T-helper 17 cell (primary cell): ENCODE measurements at regions not wholly inside any gene's neighbourhood (a gene's known extent, or its start where the extent isn't known, plus 50 kb on each side); places are given as distances from the start of the nearest gene placed in this dataset.
"Not testable (repeated sequence)": the region's sequence is repeated elsewhere in the genome, so short reads cannot be mapped to it uniquely, and the experiment has no call there.

Experiments
- ATAC-seq: fragments of 150-1000 bp; cut with Tn5 transposase; 2 replicates; pipeline ENCODE4 v1.10.0; 2021; ENCODE audit warnings: mild to moderate bottlenecking, moderate library complexity
- DNase-seq, 3 donors: peaks; one replicate each; pipeline versions ENCODE4 v3.0.0 to v3.0.0-alpha.2; 2020 to 2021
- H3K9me3 ChIP-seq: one replicate; pipeline ENCODE4 v1.7.0; 2013; ENCODE audit warnings: low read length, mild to moderate bottlenecking; ENCODE audit not compliant: control insufficient read depth, poor library complexity, severe bottlenecking
- H3K27ac Mint-ChIP-seq: one replicate; pipeline ENCODE4 v1.8.0; 2022; ENCODE audit warnings: mild to moderate bottlenecking, moderate library complexity, mixed read lengths
- H3K27me3 Mint-ChIP-seq: one replicate; pipeline ENCODE4 v1.8.0; 2022; ENCODE audit warnings: mixed read lengths
- H3K36me3 Mint-ChIP-seq: one replicate; pipeline ENCODE4 v1.8.0; 2022; ENCODE audit warnings: low read depth, mixed read lengths
- H3K4me1 Mint-ChIP-seq: one replicate; pipeline ENCODE4 v1.8.0; 2022; ENCODE audit warnings: mild to moderate bottlenecking, mixed read lengths
- H3K4me3 Mint-ChIP-seq: one replicate; pipeline ENCODE4 v1.8.0; 2022; ENCODE audit warnings: mild to moderate bottlenecking, moderate library complexity, mixed read lengths

DNA sequence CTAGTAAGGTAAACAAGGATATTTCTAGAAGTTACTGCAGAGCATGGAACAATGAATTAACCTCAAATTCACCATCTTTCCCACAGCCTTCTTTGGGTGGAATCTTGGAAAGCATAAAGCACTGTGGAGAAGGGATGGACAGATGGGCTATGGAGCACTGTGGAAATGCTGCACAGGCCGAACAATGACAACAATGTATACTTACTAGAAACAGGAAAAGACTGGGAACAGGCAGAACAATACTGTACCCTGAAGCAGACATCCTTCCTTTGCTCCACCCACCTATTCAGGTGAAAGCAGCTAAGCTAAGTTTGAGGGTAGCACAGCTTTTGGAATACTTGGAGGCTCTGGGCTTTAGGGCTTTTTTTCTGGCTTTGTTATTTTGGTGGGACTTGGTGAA, 250.6 kb upstream of the KLF8 start:
- ATAC-seq (no peak), DNase-seq (no peak)
- no peaks in the 10 kb centered on the region for H3K9me3 ChIP-seq
- Mint-ChIP-seq H3K36me3 (no peaks in the 10 kb centered on the region), H3K4me1 (no peaks in the 10 kb centered on the region), H3K4me3 (no peak overlapping the region), H3K27ac (no peak overlapping the region), H3K27me3 (no peaks in the 10 kb centered on the region)

DNA sequence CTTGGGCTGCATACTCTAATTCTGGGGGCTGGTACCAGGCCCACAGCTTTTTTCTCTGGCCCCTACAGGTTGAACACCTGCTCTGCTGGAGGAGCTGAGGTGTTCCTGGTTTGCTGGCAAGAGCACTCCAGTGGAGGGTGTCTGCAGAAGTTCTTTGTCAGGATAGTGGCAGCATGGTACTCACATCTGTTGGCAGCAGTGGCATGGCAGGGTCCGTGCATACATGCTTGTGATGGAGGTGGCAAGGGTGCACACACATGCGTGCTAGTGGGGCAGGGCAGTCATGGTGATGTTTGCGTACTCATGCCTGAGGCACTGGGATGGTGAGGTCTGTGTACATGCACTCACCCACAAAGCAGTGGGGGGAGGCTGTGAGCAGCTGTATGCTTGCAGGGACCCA, 235.5 kb upstream of the KLF8 start:
- ATAC-seq (no peak), DNase-seq (no peak)
- Mint-ChIP-seq H3K27ac (no peak overlapping the region), H3K27me3 (no peaks in the 10 kb centered on the region), H3K4me3 (no peak overlapping the region), H3K4me1 (peaks cover 2% of the 10 kb centered on the region), H3K36me3 (no peaks in the 10 kb centered on the region)
- peaks cover 5% of the 10 kb centered on the region for H3K9me3 ChIP-seq

DNA sequence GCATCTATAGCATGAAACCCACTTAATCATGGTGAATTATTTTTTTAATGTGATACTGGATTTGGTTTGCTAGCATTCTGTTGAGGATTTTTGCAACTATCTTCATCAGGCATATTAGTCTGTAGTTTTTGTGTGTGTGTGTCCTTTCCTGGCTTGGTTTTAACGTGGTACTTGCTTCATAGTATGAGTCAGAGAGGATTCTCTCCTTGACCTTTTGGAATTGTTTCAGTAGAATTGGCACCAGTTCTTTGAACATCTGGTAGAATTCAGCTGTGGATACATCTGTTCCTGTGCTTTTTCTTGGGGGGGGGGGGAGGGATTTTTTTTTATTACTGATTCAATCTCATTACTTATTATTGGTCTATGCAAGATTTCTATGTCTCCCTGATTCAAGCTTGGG, 232.0 kb upstream of the KLF8 start:
- H3K36me3 Mint-ChIP-seq, result peaks cover 3% of the 10 kb centered on the region
- ATAC-seq (no peak), DNase-seq (no peak)
- H3K4me3 Mint-ChIP-seq, result no peak overlapping the region
- no peaks in the 10 kb centered on the region for H3K27me3 Mint-ChIP-seq
- H3K4me1 Mint-ChIP-seq, result peaks cover 2% of the 10 kb centered on the region
- H3K27ac Mint-ChIP-seq, result no peak overlapping the region
- peaks cover 5% of the 10 kb centered on the region for H3K9me3 ChIP-seq

DNA sequence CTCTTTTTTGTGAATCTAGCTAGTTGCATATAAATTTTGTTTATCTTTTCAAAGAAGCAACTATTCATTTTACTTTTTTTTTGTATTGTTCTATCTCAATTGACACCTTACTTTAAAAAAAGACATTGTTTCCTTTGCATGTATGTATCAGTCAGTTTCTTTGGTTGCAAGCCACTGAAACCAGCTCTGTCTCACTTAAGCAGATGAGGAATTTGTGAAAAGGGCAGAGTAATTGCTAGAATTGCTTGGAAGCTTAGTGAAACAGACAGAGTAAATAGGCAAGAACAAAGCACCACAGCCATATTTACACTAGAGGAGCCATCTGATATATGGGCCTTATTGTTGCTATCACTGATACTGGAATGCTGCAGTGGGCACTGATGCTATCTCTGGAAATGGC, 231.4 kb upstream of the KLF8 start:
- H3K27me3 Mint-ChIP-seq, result no peaks in the 10 kb centered on the region
- H3K27ac Mint-ChIP-seq, result no peak overlapping the region
- peaks cover 3% of the 10 kb centered on the region for H3K36me3 Mint-ChIP-seq
- peaks cover 2% of the 10 kb centered on the region for H3K4me1 Mint-ChIP-seq
- no peak for ATAC-seq
- peaks cover 5% of the 10 kb centered on the region for H3K9me3 ChIP-seq
- no peak for DNase-seq
- H3K4me3 Mint-ChIP-seq, result no peak overlapping the region

DNA sequence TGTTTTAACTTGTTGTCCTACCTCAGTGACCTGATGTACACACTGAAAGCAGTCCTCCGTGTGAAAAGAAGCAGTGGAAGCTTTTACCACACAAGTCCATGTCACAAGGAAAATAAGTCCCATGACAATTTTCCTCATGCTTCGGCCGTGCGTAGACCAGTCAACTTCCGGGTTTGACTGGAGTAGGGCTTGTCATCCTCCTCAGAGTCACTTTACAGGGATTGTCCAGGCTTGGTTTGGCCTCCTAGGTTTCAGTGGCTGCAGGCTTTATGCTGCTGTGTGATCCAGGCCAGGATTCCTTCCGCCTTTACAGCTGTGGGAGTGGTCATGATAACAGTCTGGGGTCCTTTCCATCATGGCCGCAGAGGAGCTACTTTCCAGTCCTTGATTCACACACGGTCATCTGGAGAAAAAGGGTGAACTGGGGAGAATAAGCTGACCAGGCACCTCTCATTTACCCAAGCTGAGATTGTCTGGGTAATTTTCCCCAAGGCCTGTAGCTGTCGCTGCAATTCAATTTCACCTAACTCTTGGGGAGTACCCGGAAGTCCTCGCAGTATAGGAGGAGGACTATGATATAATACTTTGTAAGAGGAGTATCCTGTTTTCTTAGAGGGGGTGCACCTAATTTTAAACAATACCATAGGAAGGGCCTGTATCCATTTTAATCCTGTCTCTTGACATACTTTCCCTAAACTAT, 206.1 kb upstream of the KLF8 start:
- H3K27ac Mint-ChIP-seq, result no peak overlapping the region
- ATAC-seq (no peak), DNase-seq (no peak)
- no peak overlapping the region for H3K4me3 Mint-ChIP-seq
- no peaks in the 10 kb centered on the region for H3K4me1 Mint-ChIP-seq
- H3K9me3 ChIP-seq, result no peaks in the 10 kb centered on the region
- no peaks in the 10 kb centered on the region for H3K36me3 Mint-ChIP-seq
- no peaks in the 10 kb centered on the region for H3K27me3 Mint-ChIP-seq

DNA sequence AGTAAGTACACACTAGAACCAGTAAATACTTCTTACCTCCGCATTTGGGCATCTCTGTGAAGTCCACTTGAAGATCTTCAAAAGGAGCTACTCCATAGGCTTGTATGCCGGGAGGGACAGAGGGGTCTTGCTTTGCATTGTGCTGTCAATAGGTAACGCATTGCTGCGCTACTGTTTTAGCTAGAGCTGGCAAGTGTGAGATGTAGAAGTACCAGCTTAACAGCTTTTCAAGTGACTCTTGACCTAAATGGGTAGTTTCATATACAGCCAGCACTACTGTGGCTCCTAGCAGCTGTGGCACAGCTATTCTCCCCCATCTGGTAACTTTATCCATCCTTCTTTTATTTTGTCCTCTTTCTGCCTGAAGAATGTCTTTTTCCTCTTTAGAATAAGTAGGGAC, 205.3 kb upstream of the KLF8 start:
- Mint-ChIP-seq H3K27ac (no peak overlapping the region), H3K36me3 (no peaks in the 10 kb centered on the region), H3K27me3 (no peaks in the 10 kb centered on the region), H3K4me1 (no peaks in the 10 kb centered on the region), H3K4me3 (no peak overlapping the region)
- DNase-seq, result no peak
- no peak for ATAC-seq
- H3K9me3 ChIP-seq, result no peaks in the 10 kb centered on the region

DNA sequence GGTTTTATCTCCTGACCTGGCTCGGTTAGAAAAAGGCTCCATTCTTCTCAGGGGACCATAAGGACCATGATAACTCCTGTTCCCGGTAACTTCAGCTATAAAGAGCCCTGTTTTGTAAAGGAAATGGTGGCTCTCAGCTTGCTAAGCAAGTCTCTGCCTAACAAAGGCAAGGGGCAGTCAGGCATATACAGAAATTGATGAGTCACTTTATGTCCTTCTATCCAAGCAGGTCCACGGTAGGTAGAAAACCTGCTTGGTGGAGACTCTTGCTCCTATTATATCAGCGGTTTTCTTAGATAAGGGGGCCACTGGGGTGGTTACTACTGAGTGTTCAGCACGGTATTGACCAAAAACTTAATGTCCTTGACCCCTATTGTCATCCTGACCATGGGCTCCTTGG, 203.0 kb upstream of the KLF8 start:
- ATAC-seq (no peak), DNase-seq (no peak)
- no peaks in the 10 kb centered on the region for H3K36me3 Mint-ChIP-seq
- H3K27ac Mint-ChIP-seq, result no peak overlapping the region
- no peaks in the 10 kb centered on the region for H3K9me3 ChIP-seq
- H3K4me3 Mint-ChIP-seq, result no peak overlapping the region
- H3K27me3 Mint-ChIP-seq, result no peaks in the 10 kb centered on the region
- no peaks in the 10 kb centered on the region for H3K4me1 Mint-ChIP-seq

DNA sequence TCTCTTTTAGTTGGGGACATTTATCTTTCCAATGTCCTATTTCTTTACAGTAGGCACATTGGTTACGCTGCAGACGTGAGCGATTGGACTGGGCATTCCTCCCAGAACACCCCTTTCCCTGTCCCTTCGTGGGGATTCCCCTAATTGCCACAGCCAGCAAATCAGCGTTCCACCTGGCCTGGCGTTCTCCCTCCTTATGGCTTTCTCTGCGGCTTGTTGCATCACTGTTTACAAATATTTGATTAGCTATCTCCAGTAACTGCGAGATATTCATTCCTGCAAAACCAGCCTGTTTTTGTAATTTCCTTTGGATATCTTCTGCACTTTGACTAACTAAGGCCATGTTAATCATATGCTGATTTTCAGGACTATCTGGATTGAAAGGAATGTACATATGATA, 202.5 kb upstream of the KLF8 start:
- H3K4me3 Mint-ChIP-seq, result no peak overlapping the region
- no peaks in the 10 kb centered on the region for H3K27me3 Mint-ChIP-seq
- no peaks in the 10 kb centered on the region for H3K36me3 Mint-ChIP-seq
- no peaks in the 10 kb centered on the region for H3K9me3 ChIP-seq
- DNase-seq (no peak), ATAC-seq (no peak)
- H3K4me1 Mint-ChIP-seq, result no peaks in the 10 kb centered on the region
- H3K27ac Mint-ChIP-seq, result no peak overlapping the region

DNA sequence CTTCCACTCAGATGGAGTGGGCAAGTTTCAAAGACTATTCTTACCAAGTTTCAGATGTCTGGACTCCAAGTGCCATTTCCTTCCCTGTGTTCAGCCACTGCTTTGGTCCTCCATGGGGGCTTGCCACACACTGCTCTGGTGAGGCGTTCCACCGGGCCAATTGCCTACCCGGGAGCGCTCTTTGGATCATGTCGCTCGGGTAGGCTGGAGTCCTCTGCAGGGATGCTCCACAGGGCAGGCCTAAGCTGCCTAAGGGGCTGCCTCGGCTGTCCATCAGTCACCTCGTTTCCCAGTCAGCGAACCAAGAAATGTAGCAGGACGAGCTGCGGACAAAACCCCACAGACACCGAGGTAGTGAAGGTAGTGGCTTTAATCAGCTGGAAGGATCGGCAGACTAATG, 200.7 kb upstream of the KLF8 start:
- DNase-seq (no peak), ATAC-seq (no peak)
- H3K27ac Mint-ChIP-seq, result no peak overlapping the region
- H3K4me1 Mint-ChIP-seq, result no peaks in the 10 kb centered on the region
- no peaks in the 10 kb centered on the region for H3K27me3 Mint-ChIP-seq
- no peaks in the 10 kb centered on the region for H3K9me3 ChIP-seq
- no peak overlapping the region for H3K4me3 Mint-ChIP-seq
- no peaks in the 10 kb centered on the region for H3K36me3 Mint-ChIP-seq

DNA sequence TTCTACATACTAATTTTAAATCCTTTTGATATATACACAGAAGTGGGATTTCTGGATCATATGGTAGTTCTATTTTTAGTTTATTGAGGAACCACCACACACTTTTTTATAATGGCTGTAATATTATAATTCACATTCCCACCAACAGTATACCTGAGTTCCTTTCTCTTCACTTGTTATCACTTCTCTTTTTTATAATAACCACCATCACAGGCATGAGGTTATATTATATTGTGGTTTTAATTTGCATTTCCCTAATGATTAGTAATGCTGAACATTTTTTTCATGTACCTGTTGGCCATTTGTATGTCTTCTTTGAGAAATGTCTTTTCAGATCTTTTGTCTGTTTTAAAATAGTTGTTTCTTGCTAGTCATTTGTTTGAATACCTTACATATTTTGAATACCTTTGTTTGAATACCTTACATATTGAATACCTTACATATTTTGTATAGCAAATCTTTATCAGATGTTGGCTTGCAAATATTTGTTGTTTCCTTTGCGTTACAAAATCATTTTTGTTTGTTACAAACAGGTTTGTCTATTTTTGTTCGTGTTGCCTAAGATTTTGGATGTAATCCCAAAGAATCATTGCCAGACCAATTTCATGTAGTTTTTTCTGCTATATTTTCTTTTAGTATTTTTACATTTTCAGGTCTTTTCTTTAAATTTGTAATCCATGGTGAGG, 198.5 kb upstream of the KLF8 start:
- no peaks in the 10 kb centered on the region for H3K9me3 ChIP-seq
- no peaks in the 10 kb centered on the region for H3K27me3 Mint-ChIP-seq
- no peak for ATAC-seq
- H3K4me1 Mint-ChIP-seq, result no peaks in the 10 kb centered on the region
- no peak overlapping the region for H3K27ac Mint-ChIP-seq
- no peak for DNase-seq
- H3K36me3 Mint-ChIP-seq, result no peaks in the 10 kb centered on the region
- H3K4me3 Mint-ChIP-seq, result no peak overlapping the region

DNA sequence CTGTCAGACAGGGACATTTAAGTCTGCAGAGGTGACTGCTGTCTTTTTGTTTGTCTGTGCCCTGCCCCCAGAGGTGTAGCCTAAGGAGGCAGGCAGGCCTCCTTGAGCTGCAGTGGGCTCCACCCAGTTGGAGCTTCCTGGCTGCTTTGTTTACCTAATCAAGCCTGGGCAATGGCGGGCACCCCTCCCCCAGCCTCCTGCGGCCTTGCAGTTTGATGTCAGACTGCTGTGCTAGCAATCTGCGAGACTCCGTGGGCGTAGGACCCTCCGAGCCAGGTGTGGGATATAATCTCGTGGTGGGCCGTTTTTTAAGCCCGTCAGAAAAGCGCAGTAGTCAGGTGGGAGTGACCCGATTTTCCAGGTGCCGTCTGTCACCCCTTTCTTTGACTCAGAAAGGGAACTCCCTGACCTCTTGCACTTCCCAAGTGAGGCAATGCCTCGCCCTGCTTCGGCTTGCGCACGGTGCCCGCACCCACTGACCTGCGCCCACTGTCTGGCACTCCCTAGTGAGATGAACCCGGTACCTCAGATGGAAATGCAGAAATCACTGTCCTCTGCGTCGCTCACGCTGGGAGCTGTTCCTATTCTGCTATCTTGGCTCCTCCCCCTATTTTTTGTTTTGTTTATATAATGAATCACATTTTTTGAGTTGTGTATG, 179.4 kb upstream of the KLF8 start:
- H3K27ac Mint-ChIP-seq, ATAC-seq, H3K4me1 Mint-ChIP-seq, H3K9me3 ChIP-seq, DNase-seq, H3K27me3 Mint-ChIP-seq, H3K4me3 Mint-ChIP-seq: not testable (repeated sequence)
- peaks cover 15% of the 10 kb centered on the region for H3K36me3 Mint-ChIP-seq

DNA sequence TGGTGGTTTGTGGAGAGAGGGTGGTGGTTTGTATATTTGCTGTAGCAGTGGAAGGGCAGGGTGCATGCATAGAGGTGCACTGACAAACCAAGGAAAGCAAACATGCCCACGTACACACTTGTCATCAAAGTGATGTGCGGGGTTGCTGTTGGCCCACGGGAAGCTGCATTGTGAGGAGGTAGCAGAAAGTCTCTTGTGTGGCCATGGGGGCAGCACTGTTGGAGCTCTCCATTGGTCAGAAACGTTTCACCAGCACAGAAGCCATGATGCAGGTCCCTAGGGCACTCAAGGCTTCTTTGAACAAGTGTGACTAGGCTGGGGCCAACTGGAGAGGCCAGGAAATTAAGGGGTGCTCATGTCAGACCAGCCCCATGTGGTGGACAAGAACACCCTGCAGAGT, 174.8 kb upstream of the KLF8 start:
- no peak for ATAC-seq
- peaks cover 18% of the 10 kb centered on the region for H3K36me3 Mint-ChIP-seq
- H3K4me3 Mint-ChIP-seq, result no peak overlapping the region
- no peaks in the 10 kb centered on the region for H3K4me1 Mint-ChIP-seq
- H3K9me3 ChIP-seq, result no peaks in the 10 kb centered on the region
- DNase-seq, result no peak
- H3K27me3 Mint-ChIP-seq, result no peaks in the 10 kb centered on the region
- no peak overlapping the region for H3K27ac Mint-ChIP-seq

DNA sequence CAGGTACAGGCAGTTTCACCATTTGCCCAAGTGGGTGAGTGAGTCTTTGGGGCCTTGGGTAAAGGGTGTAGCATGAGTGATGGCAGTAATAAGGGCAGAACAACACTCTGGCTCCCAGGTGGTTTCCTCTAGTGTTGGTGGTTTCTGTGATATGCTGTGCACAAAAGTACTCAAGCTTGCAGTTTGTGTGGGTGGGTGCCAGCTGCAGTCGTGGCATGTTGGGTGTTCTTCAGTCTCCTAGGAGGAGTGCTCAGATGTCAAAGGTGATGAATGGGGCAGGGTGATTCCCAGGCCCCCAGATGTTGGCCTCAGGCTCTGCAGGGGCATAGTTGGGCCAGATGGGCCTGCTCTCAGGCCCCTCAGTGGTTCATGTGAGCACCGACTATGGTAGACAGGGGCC, 166.1 kb upstream of the KLF8 start:
- no peaks in the 10 kb centered on the region for H3K9me3 ChIP-seq
- Mint-ChIP-seq H3K27ac (no peak overlapping the region), H3K27me3 (no peaks in the 10 kb centered on the region), H3K4me3 (no peak overlapping the region), H3K4me1 (peaks cover 2% of the 10 kb centered on the region), H3K36me3 (peaks cover 4% of the 10 kb centered on the region)
- DNase-seq (no peak), ATAC-seq (peak; percentile 37)
